ENCODE measurements at regions not wholly inside any gene's neighbourhood (a gene's known extent, or its start where the extent isn't known, plus 50 kb on each side); places are given as distances from the start of the nearest gene placed in this dataset.

- H3K4me3 ChIP-seq: no peak overlapping the region
- H3K9me3 ChIP-seq: no peaks in the 10 kb centered on the region
- no peak overlapping the region for H3K27ac ChIP-seq
- intact Hi-C loops (cut with DNase I): no loop called here
- no peak for TF ChIP-seq CTCF (IDR thresholded peaks at IDR 0.05)
- no peak for DNase-seq
- no peaks in the 10 kb centered on the region for H3K27me3 ChIP-seq (ENCODE audit: low read depth)
- no peak for ATAC-seq
- no peaks in the 10 kb centered on the region for H3K36me3 ChIP-seq
- no peaks in the 10 kb centered on the region for H3K4me1 ChIP-seq
These were observed 276.2 kb upstream of the MAP3K7 start for GRCh38 chr6:90863043-90863442.

GRCh38 chr6:90860822-90861601 is 274.1 kb upstream of the MAP3K7 start:
- H3K9me3 ChIP-seq: no peaks in the 10 kb centered on the region
- TF ChIP-seq CTCF (IDR thresholded peaks at IDR 0.05): no peak
- H3K27ac ChIP-seq: no peak overlapping the region
- ATAC-seq (no peak), DNase-seq (no peak)
- no peaks in the 10 kb centered on the region for H3K36me3 ChIP-seq
- no peak overlapping the region for H3K4me3 ChIP-seq
- intact Hi-C loops (cut with DNase I): no loop called here
- no peaks in the 10 kb centered on the region for H3K4me1 ChIP-seq
- H3K27me3 ChIP-seq (ENCODE audit: low read depth): no peaks in the 10 kb centered on the region

GRCh38 chr6:90859612-90860011 is 272.7 kb upstream of the MAP3K7 start:
- intact Hi-C loops (cut with DNase I): no loop called here
- no peaks in the 10 kb centered on the region for H3K36me3 ChIP-seq
- no peak for DNase-seq

GRCh38 chr6:90859056-90859455 is 272.2 kb upstream of the MAP3K7 start:
- ATAC-seq (no peak), DNase-seq (no peak)
- TF ChIP-seq CTCF (IDR thresholded peaks at IDR 0.05): no peak
- Histone ChIP-seq H3K4me1 (no peaks in the 10 kb centered on the region), H3K36me3 (no peaks in the 10 kb centered on the region), H3K4me3 (no peak overlapping the region), H3K9me3 (no peaks in the 10 kb centered on the region), H3K27ac (no peak overlapping the region), H3K27me3 (ENCODE audit: low read depth) (no peaks in the 10 kb centered on the region)
- intact Hi-C loops (cut with DNase I): no loop called here

More at GRCh38 chr6:90859612-90860011, 272.7 kb upstream of the MAP3K7 start:
- TF ChIP-seq CTCF (IDR thresholded peaks at IDR 0.05): no peak
- Histone ChIP-seq H3K27ac (no peak overlapping the region), H3K27me3 (ENCODE audit: low read depth) (no peaks in the 10 kb centered on the region), H3K9me3 (no peaks in the 10 kb centered on the region), H3K4me1 (no peaks in the 10 kb centered on the region), H3K4me3 (no peak overlapping the region)
- no peak for ATAC-seq

GRCh38 chr6:90849686-90850085 is 262.8 kb upstream of the MAP3K7 start:
- ATAC-seq: no peak
- no peak for TF ChIP-seq CTCF (IDR thresholded peaks at IDR 0.05)
- intact Hi-C loops (cut with DNase I): no loop called here
- Histone ChIP-seq H3K36me3 (no peaks in the 10 kb centered on the region), H3K4me3 (no peak overlapping the region), H3K27ac (no peak overlapping the region), H3K9me3 (no peaks in the 10 kb centered on the region), H3K27me3 (ENCODE audit: low read depth) (no peaks in the 10 kb centered on the region), H3K4me1 (no peaks in the 10 kb centered on the region)
- DNase-seq: no peak

All from lower lobe of right lung (tissue), 2 donors.